ENCODE measurements at regions not wholly inside any gene's neighbourhood (a gene's known extent, or its start where the extent isn't known, plus 50 kb on each side); places are given as distances from the start of the nearest gene placed in this dataset.

- DNase-seq = no peak
Measured at GRCh38 chr1:4404854-4405590, 249.4 kb upstream of the AJAP1 start.

DNA sequence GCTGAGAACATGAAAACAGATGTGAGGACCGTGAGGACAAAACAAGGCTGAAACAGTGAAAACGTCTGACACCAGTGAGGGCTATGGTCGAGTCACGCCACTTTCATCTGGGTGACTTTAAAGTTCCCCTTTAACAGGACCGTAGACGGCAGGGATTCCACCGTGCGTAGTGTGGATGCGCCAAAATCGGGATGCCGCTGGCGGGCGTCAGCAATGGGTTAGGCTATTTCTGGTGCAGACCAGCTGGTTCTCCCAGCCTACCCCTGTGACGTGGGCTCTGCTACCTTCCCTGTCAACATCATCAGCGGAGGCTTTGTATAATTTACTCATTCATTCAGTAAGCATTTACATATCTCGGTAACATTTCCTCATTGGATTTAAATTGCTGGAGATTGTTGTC is 246.6 kb upstream of the AJAP1 start:
- DNase-seq = no peak

- no peak for DNase-seq
Measured at GRCh38 chr1:4408380-4408779, 246.0 kb upstream of the AJAP1 start.

GRCh38 chr1:4411862-4412261 is 242.5 kb upstream of the AJAP1 start:
- no peak for DNase-seq

DNA sequence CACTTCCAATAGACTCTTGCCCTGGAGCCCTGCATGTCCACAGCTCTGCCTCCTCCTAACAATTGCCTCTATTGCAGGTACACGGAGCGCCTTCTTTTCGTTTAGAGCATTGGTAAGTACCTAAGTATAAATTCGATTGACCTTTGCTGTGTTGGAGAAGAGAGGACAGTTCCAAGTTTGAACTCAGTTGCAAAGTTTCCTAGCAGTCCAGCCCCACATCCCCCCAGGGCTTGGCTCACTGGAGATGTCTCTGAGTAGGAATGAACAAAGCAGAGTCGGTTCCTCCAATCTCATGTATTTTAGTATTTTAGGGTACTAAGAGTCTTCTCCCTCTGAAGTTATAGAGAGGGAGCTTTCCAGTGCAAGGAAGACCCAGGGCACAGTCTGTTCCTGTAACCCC is 238.9 kb upstream of the AJAP1 start:
- no peak for DNase-seq

DNA sequence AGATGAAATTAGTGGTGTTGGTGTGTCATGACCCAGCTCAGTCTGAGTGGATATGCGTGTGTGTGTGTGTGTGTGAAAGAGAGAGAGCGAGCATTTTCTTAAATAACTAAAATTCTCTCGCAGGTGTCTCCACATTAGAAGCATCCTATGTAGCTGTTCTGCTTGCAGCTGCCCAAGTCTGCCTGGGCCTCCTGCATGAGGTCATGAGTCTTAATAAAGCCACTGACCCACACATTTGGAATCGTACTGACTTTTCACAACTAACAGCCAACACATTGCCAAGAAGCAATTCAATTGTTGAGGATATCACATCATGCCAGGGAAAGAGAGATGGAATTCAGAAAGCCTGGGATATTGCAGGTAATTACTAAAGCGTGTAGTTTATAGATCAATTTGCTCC is 238.2 kb upstream of the AJAP1 start:
- no peak for DNase-seq

GRCh38 chr1:4418021-4418420 is 236.4 kb upstream of the AJAP1 start:
- DNase-seq = no peak

GRCh38 chr1:4421986-4422385 is 232.4 kb upstream of the AJAP1 start:
- DNase-seq = no peak

DNA sequence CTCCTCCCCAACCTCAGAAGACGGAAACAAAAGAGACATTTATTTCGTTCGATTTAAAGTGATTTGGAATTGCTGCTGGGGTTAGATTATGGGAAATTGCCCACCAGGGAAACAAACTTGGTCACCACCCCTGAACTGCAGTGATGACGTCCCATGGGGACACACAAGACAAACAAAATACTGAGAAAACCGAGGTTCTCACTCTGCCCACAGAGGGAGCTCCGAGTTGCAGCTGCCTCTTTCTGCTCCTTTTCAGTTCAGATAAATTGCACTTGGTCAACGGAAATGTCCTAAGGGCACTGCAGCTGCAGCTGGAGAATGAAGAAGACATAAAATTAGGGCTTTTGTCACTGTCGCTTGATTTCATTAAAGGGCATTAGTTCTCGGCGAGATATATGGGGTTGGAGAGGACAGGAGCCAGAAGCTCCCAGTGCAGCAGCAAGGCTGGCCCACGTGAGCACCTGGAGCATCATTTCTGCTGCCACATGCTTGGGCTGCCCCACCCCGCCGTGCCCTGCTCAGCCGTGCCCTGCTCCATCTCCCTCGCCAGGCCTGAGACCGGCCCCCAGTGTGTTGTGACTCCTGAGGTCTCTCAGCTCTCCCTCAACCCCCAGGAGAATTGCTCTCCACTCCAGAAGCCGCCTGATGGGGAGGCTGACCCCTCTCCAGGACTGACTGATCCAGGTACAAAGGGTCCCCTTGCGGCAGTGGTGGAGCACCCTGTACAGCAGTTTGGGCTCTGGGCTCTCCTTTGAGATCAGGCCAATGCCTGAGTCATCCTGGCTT is 231.7 kb upstream of the AJAP1 start:
- no peak for DNase-seq

- no peak for DNase-seq
Measured at GRCh38 chr1:4424254-4424653, 230.2 kb upstream of the AJAP1 start.

- DNase-seq = no peak
Measured at GRCh38 chr1:4424766-4425165, 229.6 kb upstream of the AJAP1 start.

- DNase-seq = no peak
Measured at GRCh38 chr1:4425892-4426291, 228.5 kb upstream of the AJAP1 start.

- no peak for DNase-seq
Measured at GRCh38 chr1:4428711-4429110, 225.7 kb upstream of the AJAP1 start.

DNA sequence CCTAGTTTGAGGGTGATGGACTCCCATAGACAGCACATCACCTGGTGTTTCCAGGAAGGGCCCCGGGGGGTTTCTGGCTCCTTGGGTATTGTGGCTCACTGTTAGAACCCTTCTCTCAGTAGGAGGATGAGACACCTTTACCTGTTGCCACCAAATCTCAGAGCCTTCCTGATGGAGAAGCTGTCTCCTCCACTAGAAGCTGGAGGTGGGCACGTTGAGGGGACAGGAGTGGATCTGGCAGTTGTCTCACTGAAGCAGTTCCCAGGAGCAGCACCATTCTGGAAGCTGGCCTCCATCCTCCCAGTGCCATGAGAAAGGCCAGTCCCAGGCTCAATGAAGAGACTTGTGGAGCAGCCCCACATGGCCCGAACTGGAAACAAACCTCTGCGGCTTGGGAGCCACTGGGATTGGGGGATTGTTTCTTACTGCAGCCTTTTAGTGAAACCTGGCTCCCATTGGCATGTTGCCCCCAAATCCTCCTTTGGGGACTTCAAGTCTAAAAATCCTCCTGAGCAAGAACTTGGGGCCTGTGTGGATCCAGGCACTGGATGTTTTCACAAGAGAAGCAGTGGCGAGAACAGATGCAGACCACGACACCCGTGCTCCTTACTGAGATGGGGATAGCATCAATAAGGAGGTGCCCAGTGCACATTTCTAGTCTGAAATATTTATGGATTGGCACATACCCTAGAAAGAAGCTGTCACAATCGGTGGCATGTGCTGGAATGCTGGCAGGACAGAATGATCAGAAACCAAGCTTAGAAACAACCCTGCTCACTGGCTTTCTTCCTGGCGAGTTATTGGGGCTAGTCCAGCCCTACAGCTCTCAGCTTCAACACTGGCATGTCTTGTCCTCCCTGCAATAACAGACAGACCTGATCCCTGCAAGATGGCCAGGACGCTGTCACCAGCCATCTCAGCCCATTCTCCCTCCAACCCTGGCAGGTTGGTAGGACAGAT is 223.7 kb upstream of the AJAP1 start:
- DNase-seq = no peak

- DNase-seq = no peak
Measured at GRCh38 chr1:4431491-4431890, 222.9 kb upstream of the AJAP1 start.

- DNase-seq = no peak
Measured at GRCh38 chr1:4433075-4433474, 221.3 kb upstream of the AJAP1 start.

DNA sequence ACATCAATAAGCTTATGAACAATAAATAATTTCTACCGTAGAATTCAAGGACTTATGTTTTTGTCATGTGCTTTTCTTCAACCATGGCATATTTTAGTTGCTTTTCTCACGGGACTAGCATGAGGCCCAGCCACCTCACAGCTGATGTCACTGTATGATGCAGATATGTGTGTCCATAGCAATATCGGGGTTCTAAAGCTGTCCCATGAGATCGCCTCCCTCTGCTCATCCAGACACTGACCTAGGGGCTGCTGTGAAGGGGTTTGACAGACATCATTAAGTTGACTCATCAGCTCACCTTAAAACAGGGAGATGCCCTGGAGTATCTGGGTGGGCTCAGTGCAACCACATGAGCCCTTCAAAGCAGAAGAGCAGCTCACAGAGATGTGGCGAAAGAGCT is 210.3 kb upstream of the AJAP1 start:
- DNase-seq = no peak

DNA sequence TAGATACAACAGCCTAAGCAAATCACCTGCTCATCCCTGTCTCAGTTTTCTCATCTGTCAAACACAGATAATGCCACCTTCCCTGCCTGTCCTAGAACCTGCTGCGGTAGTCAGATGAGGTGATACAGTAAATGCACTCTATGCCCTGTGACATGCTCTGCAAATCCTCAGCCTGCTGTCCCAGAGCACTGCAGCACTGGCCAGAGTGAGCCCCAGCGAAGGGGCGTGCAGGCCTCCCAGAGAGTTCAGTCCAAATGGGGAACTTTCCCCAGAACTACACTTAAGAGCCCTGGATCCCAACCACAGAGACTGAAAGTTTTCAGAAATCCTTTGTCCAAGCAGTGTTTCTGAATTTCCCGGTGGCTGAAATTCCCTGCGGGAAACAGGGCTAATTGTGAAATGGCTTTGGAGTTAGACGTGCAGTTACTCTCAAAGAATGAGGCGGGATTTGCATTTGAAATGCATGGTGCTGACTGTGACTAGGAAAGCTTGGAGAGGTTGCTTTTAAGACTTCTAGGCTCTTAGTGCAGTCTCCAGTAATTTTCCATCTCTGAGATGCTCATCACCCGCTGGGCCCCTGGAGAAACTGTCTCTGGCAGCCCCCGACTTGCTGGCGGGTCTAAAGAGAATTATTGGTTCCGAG is 206.5 kb upstream of the AJAP1 start:
- no peak for DNase-seq

- DNase-seq = no peak
Measured at GRCh38 chr1:4449972-4450371, 204.4 kb upstream of the AJAP1 start.

GRCh38 chr1:4452701-4453100 is 201.7 kb upstream of the AJAP1 start:
- DNase-seq = no peak

GRCh38 chr1:4460052-4460451 is 194.4 kb upstream of the AJAP1 start:
- DNase-seq = no peak

GRCh38 chr1:4460651-4461050 is 193.8 kb upstream of the AJAP1 start:
- no peak for DNase-seq

- no peak for DNase-seq
Measured at GRCh38 chr1:4461726-4462290, 192.6 kb upstream of the AJAP1 start.
